DMS79 treated with DMSO at 0.1 percent for 48 hours (cell line): ENCODE measurements at regions not wholly inside any gene's neighbourhood (a gene's known extent, or its start where the extent isn't known, plus 50 kb on each side); places are given as distances from the start of the nearest gene placed in this dataset.

Source experiments
- DNase-seq: peaks from one replicate; lab custom pipeline; 2025; lab: John Stamatoyannopoulos, UW

DNA sequence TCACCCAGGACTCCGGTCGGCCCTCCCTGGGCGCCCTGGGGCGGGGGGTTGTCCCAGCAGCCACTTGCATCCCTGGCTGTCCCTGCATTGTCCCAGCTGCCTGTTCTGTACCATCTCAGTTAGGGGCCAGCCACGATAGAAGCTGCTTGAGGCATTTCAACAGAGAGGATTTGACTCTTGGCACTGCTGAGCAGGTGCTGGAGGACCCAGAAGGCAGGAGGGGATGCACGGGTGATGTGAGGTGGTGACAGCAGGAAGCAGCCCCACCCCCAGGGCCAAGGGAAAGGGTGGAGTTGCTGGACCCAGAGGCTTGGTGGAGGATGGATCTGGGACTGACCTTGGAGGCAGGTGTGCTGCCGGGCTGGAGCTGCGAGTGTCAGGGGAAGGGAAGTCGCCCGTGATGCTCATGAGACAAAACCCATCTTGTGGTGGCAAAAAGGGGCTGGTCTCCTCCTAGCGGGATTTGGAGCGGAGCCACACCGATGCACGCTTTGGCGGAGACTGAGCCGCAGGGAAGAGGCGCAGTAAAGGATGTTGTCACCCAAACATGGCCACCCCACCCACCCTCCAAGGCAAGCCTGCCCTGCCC, 188.0 kb upstream of the GSE1 start:
- DNase-seq, result peak; percentile 51

DNA sequence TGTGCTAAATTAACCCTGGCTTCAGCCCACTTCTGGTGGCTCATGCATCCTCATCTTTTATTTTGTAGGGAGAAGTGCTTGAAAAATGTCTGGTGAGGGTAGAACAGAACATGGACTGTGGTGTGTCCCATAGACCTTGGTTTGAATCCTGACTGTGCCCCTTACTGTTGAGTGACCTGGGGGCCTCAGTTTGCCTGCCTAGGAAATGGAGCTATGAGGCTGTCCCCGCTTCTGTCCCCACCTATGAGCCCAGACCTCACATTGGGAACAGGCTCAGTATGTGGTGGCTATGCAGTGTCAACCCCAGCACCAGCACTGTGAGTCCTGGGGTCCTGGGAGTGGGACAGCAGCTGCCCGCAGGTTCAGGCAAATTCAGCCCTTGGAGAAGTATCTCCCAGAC, 186.3 kb upstream of the GSE1 start:
- DNase-seq, result no peak

DNA sequence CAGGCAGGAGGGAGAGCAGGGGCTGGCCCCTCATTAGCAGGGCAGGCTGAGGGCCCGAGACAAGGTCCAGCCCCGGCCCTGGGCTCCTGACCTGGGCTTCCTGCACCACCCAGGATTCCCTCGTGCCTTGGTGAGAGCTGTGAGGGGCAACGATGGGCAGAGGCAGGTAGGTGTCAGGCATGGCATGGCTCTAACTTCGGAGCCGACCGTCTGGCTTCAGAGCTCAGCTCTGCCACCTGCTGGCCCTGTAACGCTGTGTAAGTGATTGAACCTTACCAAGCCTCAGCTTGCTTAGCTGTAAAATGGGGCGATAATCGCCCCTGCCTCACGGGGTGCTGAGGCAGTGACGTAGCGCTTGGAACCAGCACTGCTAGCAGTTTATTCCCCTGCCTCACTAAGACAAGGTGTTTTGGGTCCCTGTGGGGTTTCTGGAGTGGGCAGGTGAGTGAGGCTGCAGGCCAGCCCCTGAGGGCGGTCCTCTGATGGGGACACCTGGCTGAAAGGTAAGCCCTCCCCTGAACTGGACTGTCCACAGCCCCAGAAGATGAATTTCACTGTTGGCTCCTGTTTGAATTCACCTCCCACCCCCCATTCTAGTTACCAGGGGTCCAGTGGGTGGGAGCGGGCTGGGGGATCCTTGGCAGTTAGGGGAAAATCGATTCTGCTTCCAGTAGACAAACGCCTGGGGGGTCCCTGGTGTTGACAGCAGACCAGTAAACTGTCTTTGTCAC, 184.8 kb upstream of the GSE1 start:
- no peak for DNase-seq

DNA sequence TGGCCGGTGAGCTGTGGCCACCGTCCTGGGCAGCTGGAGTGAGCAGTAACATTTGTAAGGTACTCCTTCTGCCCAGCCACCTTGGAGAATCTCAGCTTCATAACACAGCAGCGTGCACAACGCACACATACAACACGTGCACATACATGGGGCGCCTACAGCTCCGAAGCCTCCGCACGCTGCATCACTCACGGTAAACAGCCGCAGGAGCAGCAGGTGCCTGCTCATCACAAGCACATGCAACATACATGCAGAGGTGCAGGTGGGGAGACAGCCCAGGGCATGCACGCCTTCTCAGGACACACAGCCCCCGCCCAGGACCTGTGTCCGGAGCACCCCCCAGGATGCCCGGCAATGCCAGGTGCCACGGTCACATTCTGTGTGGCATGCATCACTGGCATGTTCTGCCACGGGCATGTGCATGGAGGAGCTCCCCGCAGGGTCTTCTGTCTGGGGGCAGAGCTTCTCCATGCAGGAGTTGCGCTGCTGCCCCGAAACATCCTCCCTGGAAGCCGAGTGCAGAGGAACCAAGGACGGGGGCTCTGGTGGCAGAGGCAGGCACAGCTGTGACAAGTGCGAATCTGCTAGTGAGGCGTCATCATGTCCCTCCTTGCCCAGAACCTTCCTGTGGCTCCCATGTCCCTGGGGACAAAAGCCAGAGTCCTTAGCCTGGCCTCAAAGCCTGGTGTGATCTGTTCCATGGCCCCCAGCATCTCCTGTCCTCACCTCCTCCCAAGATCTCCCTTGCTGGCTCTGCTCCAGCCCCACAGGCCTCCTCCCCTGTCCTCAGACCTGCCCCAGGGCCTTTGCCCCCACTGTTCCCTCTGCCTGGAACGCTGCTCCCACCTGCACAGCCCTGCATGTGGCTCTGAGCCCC, 184.0 kb upstream of the GSE1 start:
- no peak for DNase-seq

DNA sequence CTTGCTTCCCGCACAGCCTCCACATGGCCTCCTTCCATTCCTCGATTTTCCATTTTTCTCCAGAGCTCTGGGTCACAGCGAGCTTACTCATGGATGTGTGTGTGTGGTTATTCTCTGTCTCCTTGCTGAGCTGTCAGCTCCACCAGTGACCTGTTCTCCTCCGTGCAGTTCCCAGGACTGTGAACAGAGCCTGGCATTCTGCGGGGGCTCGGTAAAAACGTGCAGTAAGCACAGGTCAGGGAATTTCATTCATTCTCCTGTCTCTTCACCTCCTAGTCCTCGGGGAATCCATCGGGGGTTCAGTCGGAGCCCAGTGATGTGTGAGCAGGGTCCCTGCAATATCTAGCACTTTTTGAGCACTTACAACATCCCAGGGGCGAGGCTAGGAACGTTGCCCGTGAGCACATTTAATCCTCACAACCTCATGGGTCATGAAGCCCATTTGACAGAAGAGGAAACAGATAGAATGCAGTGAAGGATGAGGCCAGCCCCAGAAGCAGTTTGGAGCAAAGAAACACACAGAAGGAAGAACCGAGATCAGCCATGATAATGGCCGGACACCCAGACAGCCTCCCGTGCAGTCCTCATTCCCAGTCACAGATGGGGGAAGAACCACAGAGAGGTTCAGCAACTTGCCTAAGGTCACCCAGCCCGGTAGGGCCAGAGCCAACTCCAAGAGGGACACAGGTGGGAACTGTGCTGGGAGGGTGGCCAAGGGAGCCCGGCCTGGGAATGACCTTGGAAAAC, 183.2 kb upstream of the GSE1 start:
- no peak for DNase-seq

DNA sequence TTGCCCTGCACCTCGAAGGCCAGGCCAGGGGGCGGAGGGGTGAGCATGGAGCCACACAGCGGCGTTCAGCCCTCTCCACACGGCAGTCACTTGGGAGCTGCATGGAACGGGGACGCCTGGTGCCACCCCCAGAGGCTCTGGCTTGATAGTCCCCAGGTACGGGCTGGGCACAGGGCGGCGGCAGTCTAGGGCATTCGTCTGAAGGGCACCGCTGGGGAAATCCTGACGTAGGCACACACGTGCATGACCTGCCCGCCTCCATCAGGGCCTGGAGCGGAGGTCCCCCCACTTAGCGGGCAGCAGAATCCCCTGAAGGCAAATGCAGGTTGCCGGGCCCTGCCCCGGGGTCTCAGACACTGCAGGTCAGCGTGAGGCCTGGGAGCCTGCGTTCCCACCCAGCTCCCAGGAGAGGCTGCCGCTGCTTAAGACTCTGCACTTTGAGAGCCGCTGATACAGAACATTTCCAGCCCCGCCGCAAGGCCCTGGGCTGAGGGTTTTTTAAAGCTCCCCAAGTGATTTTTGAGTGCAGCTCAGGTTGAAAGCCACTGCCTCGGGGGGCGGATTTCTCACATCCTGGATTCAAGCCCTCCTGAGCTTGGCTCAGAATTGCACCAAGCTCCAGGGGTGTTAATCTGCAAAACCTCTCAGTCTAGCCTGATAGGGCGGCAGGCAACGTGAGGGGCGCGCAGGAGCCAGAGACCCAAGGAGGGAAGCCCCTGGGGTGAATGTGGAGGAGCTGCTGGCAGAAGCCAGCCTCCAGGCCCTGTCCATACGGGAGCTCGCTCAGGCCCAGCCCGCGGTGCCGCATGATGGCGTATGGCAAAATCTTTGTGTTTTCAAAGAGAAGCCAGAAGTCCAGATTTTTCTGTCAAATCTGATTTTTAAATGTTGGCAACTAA, 182.3 kb upstream of the GSE1 start:
- peak; percentile 47 for DNase-seq

DNA sequence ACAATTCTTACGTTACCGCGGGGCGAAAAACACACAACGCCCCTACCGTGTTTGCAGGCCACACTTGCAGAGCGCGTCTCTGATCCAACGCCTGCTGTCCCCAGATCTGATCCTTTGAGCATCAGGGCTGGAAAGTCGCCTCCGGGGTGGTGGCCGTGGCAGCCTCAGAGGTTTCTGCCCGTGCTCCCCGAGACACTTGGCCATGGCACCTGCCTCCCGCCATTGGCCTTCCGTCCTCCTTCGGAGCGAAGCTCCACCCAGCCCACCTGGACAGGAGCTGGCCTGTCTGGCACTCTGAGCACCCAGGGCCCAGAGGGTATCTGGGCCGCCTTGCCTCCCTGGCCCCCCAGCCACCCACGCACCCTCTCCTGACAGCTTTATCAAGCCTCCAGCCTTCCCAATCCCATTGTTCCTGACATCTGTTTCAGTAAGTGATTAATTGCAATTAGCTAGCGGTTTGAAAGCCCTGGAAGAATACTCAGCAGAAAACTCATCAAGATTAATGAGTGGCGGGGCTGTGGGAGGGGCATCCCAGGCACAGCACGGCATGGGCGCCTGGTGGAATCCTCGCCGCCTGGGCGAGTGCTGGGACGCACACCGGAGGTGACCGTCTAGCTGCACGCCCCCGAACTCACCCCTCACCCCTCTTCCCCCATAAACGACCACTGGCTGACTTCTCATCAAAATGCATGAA, 181.5 kb upstream of the GSE1 start:
- no peak for DNase-seq

DNA sequence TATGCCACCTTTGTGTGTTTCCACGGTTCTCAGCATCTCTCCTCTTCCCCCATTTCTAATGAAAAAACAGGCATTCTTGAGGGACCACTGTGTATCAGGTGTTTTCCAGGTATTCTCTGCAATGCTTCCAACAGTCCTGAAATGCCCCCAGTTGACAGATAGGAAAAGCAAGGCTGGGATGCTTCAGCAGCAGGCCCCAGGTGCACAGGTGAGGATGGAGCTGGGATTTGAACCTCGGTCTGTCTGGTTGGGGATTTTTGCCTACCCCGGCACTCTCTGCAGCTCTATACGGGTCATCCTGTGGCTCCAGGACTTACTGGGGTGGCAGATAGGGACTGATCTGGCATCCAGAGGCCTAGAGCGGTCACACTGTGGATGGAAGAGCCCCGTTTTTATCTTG, 180.5 kb upstream of the GSE1 start:
- DNase-seq, result no peak

DNA sequence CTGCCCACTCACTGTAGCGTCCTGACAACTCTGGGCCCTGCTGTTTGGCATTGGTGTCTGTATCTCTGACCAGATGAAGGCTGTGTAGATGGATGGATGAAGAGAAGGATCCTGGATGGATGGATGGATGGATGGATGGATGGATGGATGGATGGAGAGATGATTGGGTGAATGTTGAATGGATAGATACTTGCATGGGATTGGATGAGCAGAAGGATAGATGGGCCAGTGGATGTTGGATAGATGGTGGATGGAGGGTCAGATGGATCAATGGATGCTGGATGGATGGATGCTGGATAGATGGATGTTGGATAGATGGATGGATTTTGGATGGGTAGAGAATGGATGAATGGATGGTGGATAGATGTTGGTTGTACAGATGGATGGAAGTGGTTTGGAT, 179.6 kb upstream of the GSE1 start:
- no peak for DNase-seq

DNA sequence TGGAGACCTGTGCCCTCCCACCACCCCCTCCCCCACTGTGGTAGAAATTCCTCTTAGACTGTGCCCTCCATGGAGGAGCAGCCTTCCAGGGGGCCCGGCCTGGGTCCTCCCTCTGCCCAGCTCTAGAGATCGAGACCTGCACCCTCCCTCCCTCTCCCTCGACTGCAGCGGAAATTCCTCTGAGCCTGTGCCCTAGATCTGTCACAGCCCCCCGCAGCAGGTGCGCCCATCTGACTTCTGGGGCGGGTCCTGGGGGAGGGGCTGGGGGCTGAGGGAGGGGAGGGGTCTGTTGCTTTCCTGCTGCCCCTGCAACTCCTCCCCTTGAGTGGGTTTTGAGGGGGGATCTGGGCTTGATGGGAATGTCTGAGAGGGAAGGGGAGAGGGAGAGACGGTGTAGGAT, 177.8 kb upstream of the GSE1 start:
- no peak for DNase-seq

DNA sequence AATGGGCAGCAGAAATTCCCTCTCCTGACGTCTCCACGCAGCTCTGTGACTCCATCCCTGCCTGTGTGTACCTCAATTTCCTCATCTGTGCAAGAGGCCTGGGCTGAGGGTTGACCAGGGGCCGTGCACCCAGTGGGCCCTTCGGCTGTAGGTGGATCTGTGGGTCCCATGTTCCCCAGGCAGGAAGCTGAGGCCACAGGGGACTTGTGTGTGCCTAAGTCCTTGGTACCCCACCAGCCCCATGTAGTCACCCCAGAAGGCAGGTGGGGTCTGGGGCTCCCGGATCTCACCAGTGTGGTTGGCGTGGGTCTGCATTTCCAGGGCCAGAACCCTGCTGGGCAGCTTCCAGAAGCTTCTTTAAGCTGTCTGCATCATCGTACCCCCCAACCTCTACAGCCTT, 177.4 kb upstream of the GSE1 start:
- DNase-seq, result no peak

DNA sequence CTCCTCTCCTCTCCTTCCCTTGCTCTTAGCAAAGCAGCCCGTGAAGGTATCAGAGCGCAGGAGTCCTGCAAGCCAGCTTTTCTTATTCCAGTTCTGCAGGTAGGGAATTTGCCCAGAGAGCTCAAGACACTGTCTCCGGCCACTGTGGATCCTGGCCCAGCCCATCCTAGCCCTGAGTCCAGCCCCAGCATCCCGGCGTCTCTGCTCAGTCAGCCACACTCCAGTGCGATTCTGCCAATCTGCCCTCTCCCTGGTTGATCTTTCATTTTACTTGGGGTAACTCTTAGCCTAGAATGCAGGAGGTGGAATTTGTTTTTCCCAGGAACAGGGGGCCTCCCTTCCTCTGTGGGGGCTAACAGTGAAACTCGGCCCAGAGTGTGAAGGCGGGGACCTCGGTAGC, 176.9 kb upstream of the GSE1 start:
- no peak for DNase-seq

DNA sequence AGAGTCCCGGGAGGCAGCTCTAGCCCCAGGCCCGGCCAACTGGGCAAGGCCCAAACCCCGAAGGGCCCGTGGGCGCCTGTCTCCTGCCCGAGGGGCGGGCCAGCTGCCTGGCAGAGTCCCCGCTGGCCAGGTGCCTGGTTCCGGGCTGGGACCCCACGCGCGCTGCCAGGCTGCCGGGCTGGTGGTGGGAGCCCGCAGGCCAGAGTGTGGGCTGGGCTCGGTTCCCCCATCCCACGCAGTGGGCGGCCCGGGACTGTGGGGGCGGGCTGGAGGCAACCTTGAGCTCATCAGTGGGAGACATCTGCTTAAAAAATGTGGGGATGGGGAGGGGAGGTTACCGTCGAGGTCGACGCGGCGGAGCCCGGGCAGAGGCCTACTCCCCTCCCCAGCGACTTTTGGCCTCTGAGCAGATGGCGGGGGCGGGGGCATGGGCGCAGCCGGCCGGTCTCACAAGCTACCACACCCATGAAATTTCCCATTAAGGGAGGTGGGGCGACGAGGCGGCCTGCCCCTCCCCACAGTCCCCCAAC, 176.4 kb upstream of the GSE1 start:
- DNase-seq, result no peak

DNA sequence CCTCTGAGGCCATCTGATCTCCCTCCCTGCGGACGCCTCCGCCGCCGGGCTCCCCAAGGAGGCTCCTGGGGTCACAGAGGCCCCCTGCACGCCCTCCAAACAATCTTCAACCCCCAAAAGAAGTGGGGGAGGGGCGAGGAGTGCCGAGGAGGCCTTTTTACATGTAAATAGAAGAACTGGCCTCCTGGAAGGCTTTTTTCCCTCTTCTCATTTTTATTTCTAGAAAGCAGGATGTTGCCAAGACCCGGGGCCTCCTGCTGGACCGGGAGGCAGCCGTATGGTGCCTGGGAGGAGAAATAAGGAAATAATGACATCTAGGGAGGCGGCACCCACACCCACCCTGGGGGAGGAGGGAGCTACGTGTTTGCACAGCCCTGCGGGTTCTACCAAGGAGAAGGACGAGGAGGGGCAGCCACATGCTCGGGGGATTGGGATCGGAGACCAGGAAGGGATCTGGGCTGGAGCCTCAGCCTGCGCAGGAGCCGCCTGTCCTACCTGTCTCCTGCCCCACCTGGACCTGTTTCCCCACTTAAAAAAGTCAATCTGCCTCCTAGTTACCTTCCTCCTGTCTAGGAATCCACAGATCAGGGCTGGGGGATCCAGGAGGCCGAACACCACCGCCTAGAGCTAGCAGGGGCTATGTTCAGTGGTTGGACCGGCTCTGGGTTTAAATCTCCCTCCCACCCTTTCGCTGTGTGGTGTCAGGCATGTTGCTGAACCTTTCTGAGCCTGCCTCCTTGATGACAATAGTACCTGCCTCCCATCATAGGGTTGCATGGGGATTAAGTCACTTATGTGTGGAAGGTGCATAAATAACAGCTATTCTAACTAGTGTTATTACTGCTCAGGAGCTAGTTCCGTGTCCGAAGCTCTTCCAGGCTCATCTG, 175.7 kb upstream of the GSE1 start:
- DNase-seq, result peak; percentile 31

DNA sequence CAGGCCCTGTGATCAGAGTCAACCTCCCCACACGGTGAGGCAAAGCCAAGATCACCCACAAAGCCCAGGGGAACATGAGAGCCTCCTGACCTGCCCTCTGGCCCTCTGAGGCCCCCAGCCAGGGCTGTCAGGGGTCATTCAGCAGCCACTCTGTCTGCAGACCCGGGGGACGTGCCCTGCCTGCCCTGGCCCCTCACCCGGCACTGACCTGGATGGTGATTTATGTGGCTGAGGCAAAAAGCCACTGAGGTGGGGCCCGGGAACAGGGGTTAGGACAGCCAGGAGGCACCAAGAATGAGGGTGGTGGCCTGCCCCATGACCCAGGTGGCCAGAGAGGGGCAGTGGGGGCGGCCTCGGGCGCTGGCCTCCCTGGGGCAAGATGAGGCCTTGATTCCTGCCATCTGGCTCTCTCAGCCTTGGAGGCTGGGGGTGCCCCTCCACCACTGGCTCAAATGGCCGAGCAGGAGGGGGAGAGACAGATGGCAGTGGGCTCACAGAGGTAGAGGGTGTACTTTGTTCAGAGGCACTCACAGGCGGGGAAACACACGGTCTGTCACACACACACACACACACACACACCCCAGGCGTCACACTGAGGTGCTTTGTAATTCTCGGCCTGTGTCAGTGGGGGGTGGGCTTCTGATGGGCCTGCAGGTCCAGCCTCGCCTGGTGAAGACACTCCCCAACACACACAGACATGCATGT, 174.0 kb upstream of the GSE1 start:
- no peak for DNase-seq

DNA sequence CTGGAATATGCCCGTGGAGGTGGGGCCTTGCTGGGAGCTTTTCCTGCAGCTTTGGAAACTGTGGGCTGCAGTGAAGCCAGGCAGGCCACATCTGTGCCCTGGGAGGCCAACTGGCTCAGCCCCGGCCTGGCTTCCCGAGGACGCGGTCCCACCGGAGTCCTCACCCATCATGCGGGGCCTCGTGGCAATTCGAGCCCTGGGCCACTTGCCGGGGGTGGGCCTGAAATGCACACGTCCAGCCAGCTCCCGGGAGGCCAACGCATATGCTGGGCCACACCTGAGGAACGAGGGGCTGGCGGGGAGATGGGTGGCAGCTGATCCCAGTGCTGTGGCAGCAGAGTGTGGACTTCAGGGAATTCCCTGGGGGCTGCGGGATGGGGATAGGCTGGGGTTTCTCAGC, 172.4 kb upstream of the GSE1 start:
- no peak for DNase-seq

DNA sequence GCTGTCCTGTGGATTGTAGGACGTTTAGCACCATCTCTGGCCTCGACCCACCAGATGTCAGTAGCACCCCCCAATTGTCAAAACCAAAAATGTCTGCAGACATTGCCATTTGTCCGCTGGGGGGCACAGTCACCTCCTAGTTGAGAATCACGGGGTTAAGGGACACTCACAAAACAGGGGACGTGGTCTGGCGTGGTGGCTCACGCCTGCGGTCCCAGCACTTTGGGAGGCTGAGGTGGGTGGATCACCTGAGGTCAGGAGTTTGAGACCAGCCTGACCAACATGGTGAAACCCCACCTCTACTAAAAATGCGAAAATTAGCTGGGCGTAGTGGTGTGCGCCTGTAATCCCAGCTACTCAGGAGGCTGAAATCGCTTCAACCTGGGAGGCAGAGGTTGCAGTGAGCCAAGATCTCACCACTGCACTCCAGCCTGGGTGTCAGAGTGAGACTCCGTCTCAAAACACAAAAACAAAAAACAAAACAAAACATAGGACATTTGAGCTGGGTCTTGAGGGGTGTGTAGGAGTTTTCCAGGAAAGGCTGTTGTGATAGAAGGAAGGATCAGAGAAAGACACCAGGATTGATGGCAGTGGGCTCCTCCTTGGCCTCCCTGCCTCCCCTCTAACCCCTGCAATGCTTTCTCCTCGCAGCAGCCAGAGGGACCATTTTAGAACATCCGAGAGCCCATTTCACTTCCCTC, 171.8 kb upstream of the GSE1 start:
- DNase-seq, result no peak
